ENCODE measurements at regions not wholly inside any gene's neighbourhood (a gene's known extent, or its start where the extent isn't known, plus 50 kb on each side); places are given as distances from the start of the nearest gene placed in this dataset.

DNA sequence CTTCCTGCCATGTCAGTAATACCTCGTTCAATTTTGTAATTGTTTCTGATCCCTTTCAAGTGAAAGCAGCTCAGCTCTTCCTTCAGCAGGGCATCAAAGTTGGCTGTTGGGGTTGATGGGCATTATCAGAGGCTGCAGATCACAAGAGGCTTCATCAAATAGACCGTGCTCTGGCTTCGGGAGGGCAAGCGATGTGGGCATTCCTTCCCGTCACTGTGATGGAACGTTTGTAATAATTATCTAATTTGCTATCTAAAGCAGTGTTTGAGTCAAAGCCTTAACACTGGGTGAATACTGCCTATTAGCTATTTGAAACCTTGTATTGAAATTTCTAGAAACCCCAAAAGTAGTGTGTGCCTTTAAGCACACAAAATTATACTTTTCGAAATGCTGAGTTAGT lies 170.1 kb downstream of the OTUD1 start:
- TF ChIP-seq, protein P1, sequence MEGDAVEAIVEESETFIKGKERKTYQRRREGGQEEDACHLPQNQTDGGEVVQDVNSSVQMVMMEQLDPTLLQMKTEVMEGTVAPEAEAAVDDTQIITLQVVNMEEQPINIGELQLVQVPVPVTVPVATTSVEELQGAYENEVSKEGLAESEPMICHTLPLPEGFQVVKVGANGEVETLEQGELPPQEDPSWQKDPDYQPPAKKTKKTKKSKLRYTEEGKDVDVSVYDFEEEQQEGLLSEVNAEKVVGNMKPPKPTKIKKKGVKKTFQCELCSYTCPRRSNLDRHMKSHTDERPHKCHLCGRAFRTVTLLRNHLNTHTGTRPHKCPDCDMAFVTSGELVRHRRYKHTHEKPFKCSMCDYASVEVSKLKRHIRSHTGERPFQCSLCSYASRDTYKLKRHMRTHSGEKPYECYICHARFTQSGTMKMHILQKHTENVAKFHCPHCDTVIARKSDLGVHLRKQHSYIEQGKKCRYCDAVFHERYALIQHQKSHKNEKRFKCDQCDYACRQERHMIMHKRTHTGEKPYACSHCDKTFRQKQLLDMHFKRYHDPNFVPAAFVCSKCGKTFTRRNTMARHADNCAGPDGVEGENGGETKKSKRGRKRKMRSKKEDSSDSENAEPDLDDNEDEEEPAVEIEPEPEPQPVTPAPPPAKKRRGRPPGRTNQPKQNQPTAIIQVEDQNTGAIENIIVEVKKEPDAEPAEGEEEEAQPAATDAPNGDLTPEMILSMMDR (conservative IDR thresholded peaks at IDR 0.05; ENCODE audit: low read depth, low read length), result no peak
- no peak for TF ChIP-seq EZH2 (IDR thresholded peaks at IDR 0.05; ENCODE audit: low read length, unreplicated experiment)
